SK-N-SH (cell line): ENCODE measurements at regions not wholly inside any gene's neighbourhood (a gene's known extent, or its start where the extent isn't known, plus 50 kb on each side); places are given as distances from the start of the nearest gene placed in this dataset.

Experiments
- CTCF ChIA-PET: fragments of 300-600, 350-600 bp; formaldehyde crosslinking; extraction: SDS; loops from one replicate; lab custom pipeline; 2021; lab: Yijun Ruan, JAX
- POLR2A ChIA-PET: fragments of 350-600 bp; sonication (Branson Sonifier 250); formaldehyde crosslinking; extraction: SDS; loops from one replicate; lab custom pipeline; 2020; ENCODE audit warnings: antibody characterized with exemption, inconsistent platforms; lab: Yijun Ruan, JAX
- DNase-seq: peaks from one replicate; pipeline ENCODE4 v3.0.0; 2012
- H2AFZ ChIP-seq: fragments of 200-600 bp; sonication (generic); 2 replicates; pipeline ENCODE4 v1.8.1; 2016; ENCODE audit warnings: antibody characterized with exemption, mild to moderate bottlenecking, low read depth
- H3F3A ChIP-seq: fragments of 200-600 bp; sonication (generic); replicated peaks from 2 replicates; pipeline ENCODE3; 2016; ENCODE audit warnings: antibody characterized with exemption, mild to moderate bottlenecking; ENCODE audit not compliant: insufficient read depth
- H3K27ac ChIP-seq, 2 experiments: fragments of 200-500 bp in 1 of 2; fragments of 200-600 bp in 1 of 2; sonication (Bioruptor generic) in 1 of 2; sonication (generic), shearing (Covaris generic) in 1 of 2; 2 replicates each; pipeline versions ENCODE4 v1.5.1 to v1.6.1; 2014 to 2016; ENCODE audit warnings: low read depth in 2 of 2, inconsistent platforms in 1 of 2, low read length in 1 of 2, mild to moderate bottlenecking in 1 of 2, mixed read lengths in 1 of 2
- H3K27me3 ChIP-seq: fragments of 200-600 bp; sonication (generic), shearing (Covaris generic); 2 replicates; pipeline ENCODE4 v1.6.1; 2016; ENCODE audit warnings: mixed run types; ENCODE audit not compliant: insufficient read depth
- H3K36me3 ChIP-seq, 2 experiments: fragments of 200-500 bp in 1 of 2; fragments of 200-600 bp in 1 of 2; sonication (Bioruptor generic) in 1 of 2; sonication (generic) in 1 of 2; replicated peaks in 1 of 2; 2 replicates each; pipeline versions ENCODE3 to v1.5.1; 2014 to 2016; ENCODE audit warnings: low read length in 1 of 2, mild to moderate bottlenecking in 1 of 2; ENCODE audit not compliant: insufficient read depth in 2 of 2, control insufficient read depth in 1 of 2
- H3K4me1 ChIP-seq, 2 experiments: fragments of 200-500 bp in 1 of 2; fragments of 200-600 bp in 1 of 2; sonication (Bioruptor generic) in 1 of 2; sonication (generic), shearing (Covaris generic) in 1 of 2; 2 replicates each; pipeline versions ENCODE4 v1.5.1 to v1.6.1; 2014 to 2016; ENCODE audit warnings: low read depth in 1 of 2, low read length in 1 of 2, mixed run types in 1 of 2; ENCODE audit not compliant: insufficient read depth in 2 of 2, control insufficient read depth in 1 of 2
- H3K4me2 ChIP-seq: fragments of 200-600 bp; sonication (generic), shearing (Covaris generic); 2 replicates; pipeline ENCODE4 v1.6.1; 2017; ENCODE audit warnings: mixed run types
- H3K4me3 ChIP-seq, 2 experiments: fragments of 200-500 bp in 1 of 2; fragments of 200-600 bp in 1 of 2; sonication (Bioruptor generic) in 1 of 2; sonication (generic), shearing (Covaris generic) in 1 of 2; 2 replicates each; pipeline versions ENCODE4 v1.5.1 to v1.8.1; 2014 to 2016; ENCODE audit warnings: low read depth in 2 of 2, inconsistent platforms in 1 of 2, low read length in 1 of 2, mild to moderate bottlenecking in 1 of 2, mixed read lengths in 1 of 2, moderate library complexity in 1 of 2
- H3K79me2 ChIP-seq: fragments of 200-600 bp; sonication (generic); 2 replicates; pipeline ENCODE4 v1.8.1; 2017; ENCODE audit warnings: mild to moderate bottlenecking; ENCODE audit not compliant: insufficient read depth
- H3K9ac ChIP-seq: fragments of 200-600 bp; sonication (generic); 2 replicates; pipeline ENCODE4 v1.6.1; 2017; ENCODE audit warnings: mixed run types
- H3K9me2 ChIP-seq: fragments of 200-600 bp; sonication (generic); 2 replicates; pipeline ENCODE4 v1.6.1; 2017; ENCODE audit warnings: mixed run types
- H3K9me3 ChIP-seq: fragments of 200-600 bp; sonication (generic); 2 replicates; pipeline ENCODE4 v1.6.1; 2017; ENCODE audit warnings: mixed run types, mild to moderate bottlenecking, moderate library complexity
- H4K20me1 ChIP-seq: fragments of 200-600 bp; sonication (generic); 2 replicates; pipeline ENCODE4 v1.6.1; 2017; ENCODE audit warnings: mild to moderate bottlenecking, mixed run types; ENCODE audit not compliant: insufficient read depth
- FOSL2 ChIP-seq: IDR thresholded peaks from 2 replicates; pipeline ENCODE4 v1.4.0; 2012; ENCODE audit warnings: low read depth, mild to moderate bottlenecking, moderate library complexity, borderline replicate concordance
- FOXJ3 ChIP-seq: sonication (generic); formaldehyde crosslinking; IDR thresholded peaks from 2 replicates; pipeline ENCODE4 v1.5.1; 2020; ENCODE audit warnings: mild to moderate bottlenecking, missing genetic modification reagents
- POLR2AphosphoS5 ChIP-seq: IDR thresholded peaks from 2 replicates; pipeline ENCODE4 v1.6.1; 2012; ENCODE audit warnings: low read depth, low read length
- RAD21 ChIP-seq: IDR thresholded peaks from 2 replicates; pipeline ENCODE4 v1.6.1; 2012; ENCODE audit warnings: mild to moderate bottlenecking, low read length
- RCOR1 ChIP-seq: fragments of 150-350 bp; IDR thresholded peaks from 2 replicates; pipeline ENCODE4 v1.6.1; 2017; ENCODE audit warnings: antibody characterized with exemption, low read length
- SIN3A ChIP-seq: IDR thresholded peaks from 2 replicates; pipeline ENCODE4 v1.6.1; 2012; ENCODE audit warnings: low read depth, mild to moderate bottlenecking, low read length, moderate library complexity, borderline replicate concordance
- TAF1 ChIP-seq: IDR thresholded peaks from 2 replicates; pipeline ENCODE4 v1.6.1; 2012; ENCODE audit warnings: low read depth, mild to moderate bottlenecking, low read length, moderate library complexity, borderline replicate concordance
- TEAD4 ChIP-seq: IDR thresholded peaks from 2 replicates; pipeline ENCODE4 v1.4.0; 2012; ENCODE audit warnings: mild to moderate bottlenecking, borderline replicate concordance; ENCODE audit not compliant: insufficient read depth
- WGBS: methylation state at CpG from one replicate; pipeline ENCODE4 v1.1.6; 2017; ENCODE audit warnings: low lambda C conversion rate; 5-methylcytosine and 5-hydroxymethylcytosine counted together

DNA sequence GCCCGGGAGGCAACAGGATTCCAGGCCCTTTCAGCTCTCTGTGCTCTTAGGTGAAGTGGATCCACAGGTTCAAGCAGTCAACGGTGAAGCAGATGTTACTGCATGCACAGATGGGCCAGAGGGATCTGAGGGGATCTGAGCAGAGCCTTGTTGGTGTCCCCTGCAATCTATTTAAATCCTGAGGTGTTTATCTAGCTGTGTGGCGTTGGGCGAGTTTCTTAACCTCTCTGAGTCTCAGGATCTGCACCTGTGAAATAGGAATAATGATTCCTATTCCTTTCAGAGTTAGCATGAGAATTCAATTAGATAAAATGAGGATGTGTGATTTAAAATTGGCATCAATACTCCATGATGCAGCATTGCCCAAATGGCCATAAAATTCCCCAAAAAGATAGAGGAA is 237.3 kb upstream of the CDH5 start:
- Histone ChIP-seq H3K9me3 (no peaks in the 10 kb centered on the region), H3K36me3 (no peaks in the 10 kb centered on the region), H3K27ac (no peak overlapping the region; a peak in 1 of 4 replicates), H3F3A (peaks cover 11% of the 10 kb centered on the region), H2AFZ (no peak overlapping the region), H3K9me2 (no peaks in the 10 kb centered on the region), H3K4me1 (peaks cover 11 to 24% of the 10 kb centered on the region in 2 experiments; a peak in 3 of 4 replicates), H3K4me2 (no peak overlapping the region), H3K4me3 (no peak overlapping the region), H4K20me1 (no peaks in the 10 kb centered on the region), H3K79me2 (no peaks in the 10 kb centered on the region), H3K9ac (no peak overlapping the region), H3K27me3 (no peaks in the 10 kb centered on the region)
- ChIA-PET POLR2A (no interaction called here), CTCF (interaction anchor here (1.2 kb wide), 1 partner anchor 58 kb away, joined by 3 read pairs; no protein-coding TSS in a partner anchor)
- TF ChIP-seq TAF1 = no peak
- TF ChIP-seq FOXJ3 = no peak
- TF ChIP-seq TEAD4 = no peak
- no peak for TF ChIP-seq SIN3A
- TF ChIP-seq RCOR1 = no peak
- 70% methylated on average over 4 of the region's 4 CpGs for WGBS
- DNase-seq = no peak

DNA sequence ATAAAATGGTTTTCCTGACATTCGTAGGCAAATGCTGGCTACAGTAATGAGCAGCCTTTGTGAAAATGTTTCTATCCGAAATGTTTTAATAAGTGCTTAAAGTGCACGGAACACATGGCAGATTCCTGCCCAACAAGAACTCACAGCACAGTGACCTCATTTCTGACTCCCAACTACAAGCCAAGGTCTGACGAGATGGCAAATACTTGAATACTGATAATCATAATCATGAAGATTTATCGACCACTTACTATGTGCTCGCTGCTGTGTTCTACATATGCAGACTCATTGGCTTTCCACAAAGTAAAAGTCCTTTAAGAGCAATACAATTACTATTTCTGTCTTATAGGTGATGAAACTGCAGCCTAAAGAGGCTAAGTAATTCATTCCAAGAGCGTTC is 238.1 kb upstream of the CDH5 start:
- Histone ChIP-seq H3K4me2 (no peak overlapping the region), H3K9me3 (no peaks in the 10 kb centered on the region), H3K27ac (no peak overlapping the region), H3F3A (peaks cover 11% of the 10 kb centered on the region), H3K27me3 (no peaks in the 10 kb centered on the region), H3K4me1 (peaks cover 11 to 23% of the 10 kb centered on the region in 2 experiments; a peak in 3 of 4 replicates), H3K36me3 (no peaks in the 10 kb centered on the region), H4K20me1 (no peaks in the 10 kb centered on the region), H3K4me3 (no peak overlapping the region), H3K9me2 (no peaks in the 10 kb centered on the region), H3K9ac (no peak overlapping the region), H2AFZ (no peak overlapping the region), H3K79me2 (no peaks in the 10 kb centered on the region)
- POLR2A ChIA-PET = no interaction called here
- DNase-seq = no peak
- TF ChIP-seq POLR2AphosphoS5 = no peak
- TF ChIP-seq FOSL2 = no peak
- TF ChIP-seq SIN3A = no peak
- no peak for TF ChIP-seq FOXJ3
- 86% methylated on average over 7 of the region's 7 CpGs for WGBS
- CTCF ChIA-PET = interaction anchor here (1.0 to 1.2 kb wide), 2 partner anchors 26 to 58 kb away, joined by 3 read pairs; no protein-coding TSS in a partner anchor

DNA sequence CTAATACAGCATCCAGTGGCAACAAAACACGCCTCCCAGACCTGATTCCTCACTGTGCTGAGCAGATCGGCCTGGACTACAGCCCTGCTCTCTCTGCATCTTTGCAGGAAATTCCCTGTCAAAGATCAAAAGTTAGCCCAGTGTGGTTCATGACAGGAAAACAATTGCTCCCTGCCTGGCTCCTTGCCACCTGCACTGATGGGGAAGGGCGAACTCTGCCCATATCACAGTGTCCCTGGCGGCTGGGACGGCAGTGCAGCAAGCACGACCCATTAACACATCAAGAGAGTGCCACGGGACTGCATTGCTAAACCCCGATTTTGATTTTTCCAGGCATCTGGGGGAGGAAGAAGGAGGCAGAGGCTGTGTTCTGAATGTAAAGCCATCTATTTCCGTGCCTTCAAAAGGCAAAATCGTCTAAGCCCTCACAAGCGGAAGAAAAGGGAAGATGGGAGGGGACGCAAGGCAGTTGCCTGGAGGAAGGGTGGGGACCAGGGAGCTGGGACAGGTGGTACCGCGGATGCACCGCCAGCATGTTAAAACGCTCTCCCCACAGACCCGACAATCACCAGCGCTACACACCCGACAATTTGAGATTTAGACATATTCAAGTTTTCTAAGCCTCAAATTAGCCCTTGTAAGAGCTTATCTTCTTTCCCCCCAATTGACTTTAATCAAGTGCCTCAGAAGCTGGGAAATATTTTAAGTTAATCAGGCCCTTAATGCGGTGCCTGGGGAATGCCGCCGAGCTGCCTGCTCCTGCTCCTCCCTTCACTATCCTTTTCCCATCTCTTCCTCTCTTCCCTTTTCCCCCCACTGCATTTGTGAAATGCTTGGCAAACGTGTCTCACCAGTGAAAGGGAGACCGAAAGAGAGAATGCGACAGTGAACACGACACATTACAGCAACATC is 238.8 kb upstream of the CDH5 start:
- no peak for TF ChIP-seq SIN3A
- TF ChIP-seq RAD21 = peak; percentile 20; the same call in 1 of the 2 replicates
- peak; percentile 49; the same call in 1 of the 2 replicates for TF ChIP-seq FOXJ3
- ChIA-PET CTCF (interaction anchor here (1.0 to 1.2 kb wide), 2 partner anchors 25 to 57 kb away, joined by 3 read pairs; no protein-coding TSS in a partner anchor), POLR2A (no interaction called here)
- Histone ChIP-seq H3K9me2 (no peaks in the 10 kb centered on the region), H4K20me1 (no peaks in the 10 kb centered on the region), H3K4me1 (peaks cover 11 to 23% of the 10 kb centered on the region in 2 experiments; a peak in 3 of 4 replicates), H3K4me2 (no peak overlapping the region), H3K4me3 (no peak overlapping the region), H3K36me3 (no peaks in the 10 kb centered on the region), H3K9me3 (no peaks in the 10 kb centered on the region), H2AFZ (no peak overlapping the region), H3K27ac (no peak overlapping the region; a peak in 1 of 4 replicates), H3K27me3 (no peaks in the 10 kb centered on the region), H3F3A (peaks cover 11% of the 10 kb centered on the region), H3K9ac (no peak overlapping the region), H3K79me2 (no peaks in the 10 kb centered on the region)
- DNase-seq = peak; percentile 56
- WGBS = 53% methylated on average over 24 of the region's 26 CpGs
